ENCODE measurements at regions not wholly inside any gene's neighbourhood (a gene's known extent, or its start where the extent isn't known, plus 50 kb on each side); places are given as distances from the start of the nearest gene placed in this dataset.

DNA sequence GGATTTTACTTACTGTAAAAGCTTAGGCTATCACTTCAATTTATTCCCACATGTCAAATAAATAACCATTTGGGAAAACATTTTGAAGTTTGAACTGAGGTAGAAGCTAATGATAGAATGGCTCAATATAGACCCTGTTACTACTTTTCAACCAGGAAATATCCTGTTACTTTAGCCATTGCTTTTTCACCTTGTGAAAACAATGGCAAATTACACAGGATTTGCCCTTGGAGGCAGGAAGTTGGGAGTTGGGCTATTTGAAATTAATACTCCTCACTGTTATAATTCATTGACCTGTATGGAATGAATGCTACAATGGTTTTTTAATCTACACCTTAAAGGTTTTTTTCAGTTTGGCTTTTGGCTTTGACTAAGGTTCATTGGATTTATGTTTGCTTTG, 98.1 kb upstream of the UBE2E2 start:
- Histone ChIP-seq H3K4me3 (no peak overlapping the region), H3K27me3 (no peaks in the 10 kb centered on the region), H3K4me1 (no peaks in the 10 kb centered on the region), H3K36me3 (no peaks in the 10 kb centered on the region), H3K27ac (no peak overlapping the region), H3K9me3 (no peaks in the 10 kb centered on the region)
- ATAC-seq: no peak
- TF ChIP-seq, protein P1, sequence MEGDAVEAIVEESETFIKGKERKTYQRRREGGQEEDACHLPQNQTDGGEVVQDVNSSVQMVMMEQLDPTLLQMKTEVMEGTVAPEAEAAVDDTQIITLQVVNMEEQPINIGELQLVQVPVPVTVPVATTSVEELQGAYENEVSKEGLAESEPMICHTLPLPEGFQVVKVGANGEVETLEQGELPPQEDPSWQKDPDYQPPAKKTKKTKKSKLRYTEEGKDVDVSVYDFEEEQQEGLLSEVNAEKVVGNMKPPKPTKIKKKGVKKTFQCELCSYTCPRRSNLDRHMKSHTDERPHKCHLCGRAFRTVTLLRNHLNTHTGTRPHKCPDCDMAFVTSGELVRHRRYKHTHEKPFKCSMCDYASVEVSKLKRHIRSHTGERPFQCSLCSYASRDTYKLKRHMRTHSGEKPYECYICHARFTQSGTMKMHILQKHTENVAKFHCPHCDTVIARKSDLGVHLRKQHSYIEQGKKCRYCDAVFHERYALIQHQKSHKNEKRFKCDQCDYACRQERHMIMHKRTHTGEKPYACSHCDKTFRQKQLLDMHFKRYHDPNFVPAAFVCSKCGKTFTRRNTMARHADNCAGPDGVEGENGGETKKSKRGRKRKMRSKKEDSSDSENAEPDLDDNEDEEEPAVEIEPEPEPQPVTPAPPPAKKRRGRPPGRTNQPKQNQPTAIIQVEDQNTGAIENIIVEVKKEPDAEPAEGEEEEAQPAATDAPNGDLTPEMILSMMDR (IDR thresholded peaks at IDR 0.05): no peak
- TF ChIP-seq EP300 (IDR thresholded peaks at IDR 0.05): no peak
- TF ChIP-seq POLR2A (IDR thresholded peaks at IDR 0.05): no peak
- no peak for TF ChIP-seq POLR2AphosphoS5 (IDR thresholded peaks at IDR 0.05)

DNA sequence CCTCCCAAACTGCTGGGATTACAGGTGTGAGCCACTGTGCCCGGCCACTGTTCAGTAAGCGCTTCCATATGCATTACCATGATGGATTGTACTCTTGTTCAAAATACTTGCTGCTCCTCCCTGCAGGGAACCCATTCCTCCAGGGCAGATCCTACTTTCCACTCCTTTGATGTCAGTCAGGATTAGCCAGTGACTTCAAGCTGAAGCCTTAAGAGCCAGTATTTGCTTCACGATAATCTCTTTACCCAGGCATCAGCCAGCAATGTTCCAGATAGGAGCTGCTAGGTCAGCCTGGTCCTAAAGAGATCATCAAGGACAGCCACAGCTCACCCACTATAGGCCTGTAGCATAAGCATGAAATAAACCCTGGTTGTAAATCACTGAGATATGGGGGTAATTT, 96.5 kb upstream of the UBE2E2 start:
- H3K4me3 ChIP-seq: no peak overlapping the region
- H3K9me3 ChIP-seq: no peaks in the 10 kb centered on the region
- H3K36me3 ChIP-seq: no peaks in the 10 kb centered on the region
- no peaks in the 10 kb centered on the region for H3K4me1 ChIP-seq
- H3K27me3 ChIP-seq: no peaks in the 10 kb centered on the region
- no peak for ATAC-seq
- H3K27ac ChIP-seq: no peak overlapping the region
- TF ChIP-seq POLR2AphosphoS5 (IDR thresholded peaks at IDR 0.05): no peak
- 100% methylated on average over 2 to 3 of the region's 3 CpGs for WGBS, 2 donors (ENCODE audit: low coverage in 1 of 2)

DNA sequence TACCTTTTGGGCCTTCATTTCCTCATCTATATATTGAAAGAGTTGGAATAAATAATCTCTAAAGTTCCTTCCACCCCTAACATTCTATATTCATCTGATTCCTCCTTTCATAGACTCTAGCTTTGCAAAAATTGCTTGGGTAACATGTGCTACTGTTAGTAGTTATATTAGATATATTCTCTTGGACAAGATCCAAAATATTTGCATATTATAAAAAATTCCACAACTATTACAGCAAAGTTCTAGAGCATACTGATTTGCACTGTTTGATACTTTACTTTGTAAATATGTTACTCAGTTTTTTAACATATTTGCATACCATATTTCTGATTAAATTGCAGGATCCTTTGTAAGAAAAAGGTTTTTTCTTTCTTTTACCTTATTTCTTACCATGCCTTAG, 95.9 kb upstream of the UBE2E2 start:
- H3K4me1 ChIP-seq: no peaks in the 10 kb centered on the region
- no peak for ATAC-seq
- TF ChIP-seq, protein P1 (IDR thresholded peaks at IDR 0.05): no peak
- TF ChIP-seq POLR2A (IDR thresholded peaks at IDR 0.05) (no peak), EP300 (IDR thresholded peaks at IDR 0.05) (no peak), POLR2AphosphoS5 (IDR thresholded peaks at IDR 0.05) (no peak)
- H3K9me3 ChIP-seq: no peaks in the 10 kb centered on the region
- no peaks in the 10 kb centered on the region for H3K36me3 ChIP-seq
- no peak overlapping the region for H3K4me3 ChIP-seq
- no peaks in the 10 kb centered on the region for H3K27me3 ChIP-seq
- no peak overlapping the region for H3K27ac ChIP-seq

DNA sequence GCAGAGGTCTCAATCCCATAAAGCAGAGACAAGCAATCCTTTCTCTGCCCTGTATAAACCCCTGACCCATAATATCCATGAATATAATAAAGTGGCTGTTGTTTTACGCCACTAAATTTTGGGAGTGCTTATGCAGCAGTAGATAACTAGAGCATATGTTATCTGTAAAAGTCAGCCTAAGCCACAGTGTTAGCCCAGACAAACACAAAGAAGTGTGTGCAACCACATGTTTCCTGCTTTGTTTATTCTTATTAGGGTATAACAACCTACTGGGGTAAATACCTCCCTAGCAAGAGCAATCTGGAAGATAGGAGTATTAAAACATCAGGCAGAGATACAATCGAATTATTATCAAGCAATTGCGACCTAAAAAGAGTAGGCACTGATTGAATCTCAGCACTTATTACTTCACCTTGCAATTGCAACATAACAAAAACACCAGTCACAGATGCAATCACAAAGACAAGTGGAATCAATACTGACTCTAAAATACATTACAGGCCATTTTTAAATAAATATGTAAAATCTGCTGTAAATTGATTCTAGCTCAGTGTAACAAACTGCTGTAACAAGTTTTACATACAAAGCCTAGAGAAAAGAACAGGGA, 94.6 kb upstream of the UBE2E2 start:
- no peaks in the 10 kb centered on the region for H3K9me3 ChIP-seq
- peaks cover 0 to 4% (median 0%) of the 10 kb centered on the region in 3 donors for H3K4me1 ChIP-seq
- TF ChIP-seq, protein P1 (IDR thresholded peaks at IDR 0.05): no peak
- TF ChIP-seq EP300 (IDR thresholded peaks at IDR 0.05): no peak
- TF ChIP-seq POLR2AphosphoS5 (IDR thresholded peaks at IDR 0.05): no peak
- no peak for TF ChIP-seq POLR2A (IDR thresholded peaks at IDR 0.05)
- no peak overlapping the region for H3K27ac ChIP-seq
- no peak overlapping the region for H3K4me3 ChIP-seq
- no peak for ATAC-seq
- 90 to 91% methylated on average over 2 of the region's 3 CpGs for WGBS, 2 donors (ENCODE audit: low coverage in 1 of 2)
- no peaks in the 10 kb centered on the region for H3K27me3 ChIP-seq
- H3K36me3 ChIP-seq: no peaks in the 10 kb centered on the region

DNA sequence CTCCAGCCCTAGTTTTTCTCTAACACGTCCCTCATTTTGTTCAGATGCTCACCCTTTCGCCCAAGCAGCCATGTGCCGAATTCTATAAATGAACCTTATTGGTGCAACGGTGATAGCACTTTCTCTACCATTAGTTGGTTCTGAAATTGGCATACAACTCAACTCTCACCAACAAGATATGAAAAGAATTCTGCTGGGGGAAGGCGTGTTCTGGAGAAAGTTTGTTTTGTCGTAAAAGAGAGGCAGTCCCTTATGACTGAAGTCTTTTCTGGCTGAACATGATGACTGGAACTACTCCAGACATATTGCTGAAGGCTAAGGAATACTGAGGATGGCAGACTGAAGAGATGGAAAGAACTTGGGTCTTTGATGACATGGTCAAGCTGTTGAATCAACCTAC, 91.8 kb upstream of the UBE2E2 start:
- WGBS, 2 donors (ENCODE audit: low coverage in 1 of 2): 96% methylated on average over 4 of the region's 6 CpGs
- Histone ChIP-seq H3K27ac (no peak overlapping the region), H3K4me1 (peaks cover 3 to 18% (median 7%) of the 10 kb centered on the region in 3 donors), H3K9me3 (no peaks in the 10 kb centered on the region), H3K4me3 (no peak overlapping the region), H3K36me3 (no peaks in the 10 kb centered on the region), H3K27me3 (no peaks in the 10 kb centered on the region)
- no peak for ATAC-seq
- TF ChIP-seq POLR2A (IDR thresholded peaks at IDR 0.05): no peak
- TF ChIP-seq, protein P1 (IDR thresholded peaks at IDR 0.05): no peak

Data from gastroesophageal sphincter (tissue), 4 donors.